ENCODE measurements at regions not wholly inside any gene's neighbourhood (a gene's known extent, or its start where the extent isn't known, plus 50 kb on each side); places are given as distances from the start of the nearest gene placed in this dataset.

GRCh38 chr9:85249313-85249621 lies 492.5 kb downstream of the AGTPBP1 start:
- DNase-seq, result no peak

GRCh38 chr9:85248514-85249312 lies 493.0 kb downstream of the AGTPBP1 start:
- DNase-seq, result peak; percentile 75

GRCh38 chr9:85246541-85246940 lies 495.2 kb downstream of the AGTPBP1 start:
- no peak for DNase-seq

GRCh38 chr9:85244856-85245255 lies 496.9 kb downstream of the AGTPBP1 start:
- DNase-seq, result no peak

- DNase-seq, result no peak
These were observed 497.8 kb downstream of the AGTPBP1 start for GRCh38 chr9:85243977-85244376.

- DNase-seq, result no peak
These were observed 504.3 kb downstream of the AGTPBP1 start for GRCh38 chr9:85237478-85237877.

- DNase-seq, result no peak
These were observed 511.7 kb downstream of the AGTPBP1 start for GRCh38 chr9:85230081-85230480.

- no peak for DNase-seq
These were observed 513.5 kb downstream of the AGTPBP1 start for GRCh38 chr9:85228111-85228855.

GRCh38 chr9:85225180-85225579 lies 516.6 kb downstream of the AGTPBP1 start:
- DNase-seq, result no peak

GRCh38 chr9:85224729-85225128 lies 517.0 kb downstream of the AGTPBP1 start:
- peak; percentile 73 for DNase-seq

GRCh38 chr9:85224301-85224700 lies 517.5 kb downstream of the AGTPBP1 start:
- DNase-seq, result no peak

- DNase-seq, result peak; percentile 14
These were observed 518.1 kb downstream of the AGTPBP1 start for GRCh38 chr9:85223506-85224125.

- no peak for DNase-seq
These were observed 525.2 kb downstream of the AGTPBP1 start for GRCh38 chr9:85216601-85217000.

- no peak for DNase-seq
These were observed 525.8 kb downstream of the AGTPBP1 start for GRCh38 chr9:85215961-85216360.

- no peak for DNase-seq
These were observed 526.3 kb downstream of the AGTPBP1 start for GRCh38 chr9:85215416-85215815.

GRCh38 chr9:85213650-85214607 lies 527.8 kb downstream of the AGTPBP1 start:
- no peak for DNase-seq

- peak; percentile 73 for DNase-seq
These were observed 528.9 kb downstream of the AGTPBP1 start for GRCh38 chr9:85212887-85213286.

- peak; percentile 61 for DNase-seq
These were observed 529.5 kb downstream of the AGTPBP1 start for GRCh38 chr9:85212209-85212608.

- no peak for DNase-seq
These were observed 533.1 kb downstream of the AGTPBP1 start for GRCh38 chr9:85208666-85209065.

- DNase-seq, result no peak
These were observed 534.6 kb downstream of the NTRK2 start for GRCh38 chr9:85204176-85204575.

GRCh38 chr9:85202596-85202995 lies 533.1 kb downstream of the NTRK2 start:
- DNase-seq, result peak; percentile 53

GRCh38 chr9:85200726-85201404 lies 531.3 kb downstream of the NTRK2 start:
- peak; percentile 32 for DNase-seq

Measured in NCI-H226 (cell line).